ENCODE measurements at regions not wholly inside any gene's neighbourhood (a gene's known extent, or its start where the extent isn't known, plus 50 kb on each side); places are given as distances from the start of the nearest gene placed in this dataset.

DNA sequence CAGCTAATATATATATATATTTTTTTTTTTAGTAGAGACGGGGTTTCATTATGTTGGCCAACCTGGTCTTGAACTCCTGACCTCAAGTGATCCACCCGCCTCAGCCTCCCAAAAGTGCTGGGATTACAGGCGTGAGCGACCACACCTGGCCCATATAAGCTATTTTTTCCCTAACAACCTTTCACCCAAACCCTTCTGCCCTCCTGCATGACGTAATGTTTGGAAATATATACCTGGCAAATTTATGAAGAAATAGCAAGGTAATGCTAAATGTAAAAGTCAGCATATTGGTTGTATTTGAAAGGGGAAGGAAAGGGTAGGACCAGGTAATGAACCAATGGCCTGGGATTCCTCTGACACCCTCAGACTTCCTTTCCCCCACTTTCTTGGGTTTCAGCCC lies 325.5 kb upstream of the ARID1B start:
- in situ Hi-C loops (cut with MboI; ENCODE audit: low sequenced_read_pairs) (no loop called here), dilution Hi-C loops (cut with HindIII; ENCODE audit: low sequenced_read_pairs, unreplicated experiment) (no loop called here), intact Hi-C loops (cut with micrococcal nuclease) (no loop called here)
- no peak overlapping the region for H3K56ac ChIP-seq (ENCODE audit: extremely low read depth, insufficient read depth, low read length)
- H3K27ac ChIP-seq (ENCODE audit: insufficient read depth, low read length) = no peak overlapping the region
- no peak overlapping the region for H2BK120ac ChIP-seq (ENCODE audit: low read depth, low read length)
- ATAC-seq (ENCODE audit: low read depth) (no peak), DNase-seq (no peak)
- H3K23ac ChIP-seq (ENCODE audit: low read depth, low read length) = no peak overlapping the region
- H4K8ac ChIP-seq (ENCODE audit: low read depth in 2 of 2, low read length in 2 of 2) = no peak overlapping the region
- no TSS peak for BruUV-seq (replicated peaks)
- H2AK5ac ChIP-seq (ENCODE audit: low read depth, low read length) = no peak overlapping the region
- no CpG with 5 or more reads among the region's 5 CpGs for WGBS, 2 experiments (ENCODE audit: extremely low coverage in 2 of 2, insufficient read length in 1 of 2)
- H4K20me1 ChIP-seq (ENCODE audit: insufficient read depth, low read length) = no peaks in the 10 kb centered on the region
- H3K14ac ChIP-seq (replicated peaks; ENCODE audit: low read depth, low read length) = no peak overlapping the region
- no peaks in the 10 kb centered on the region for H3K9me3 ChIP-seq (ENCODE audit: control insufficient read depth, insufficient read depth, low read length)
- TF ChIP-seq CEBPB (IDR thresholded peaks at IDR 0.05; ENCODE audit: low read depth, low read length) (no peak), RCOR1 (IDR thresholded peaks at IDR 0.05; ENCODE audit: insufficient replicate concordance, low read length) (no peak), RFX5 (IDR thresholded peaks at IDR 0.05; ENCODE audit: low read depth, low read length) (no peak), RAD21 (IDR thresholded peaks at IDR 0.05; ENCODE audit: low read length) (no peak), MAZ (IDR thresholded peaks at IDR 0.05; ENCODE audit: borderline replicate concordance, low read depth, low read length) (no peak), CHD1 (IDR thresholded peaks at IDR 0.05; ENCODE audit: low read depth, low read length) (no peak)
- TF ChIP-seq, protein P1, sequence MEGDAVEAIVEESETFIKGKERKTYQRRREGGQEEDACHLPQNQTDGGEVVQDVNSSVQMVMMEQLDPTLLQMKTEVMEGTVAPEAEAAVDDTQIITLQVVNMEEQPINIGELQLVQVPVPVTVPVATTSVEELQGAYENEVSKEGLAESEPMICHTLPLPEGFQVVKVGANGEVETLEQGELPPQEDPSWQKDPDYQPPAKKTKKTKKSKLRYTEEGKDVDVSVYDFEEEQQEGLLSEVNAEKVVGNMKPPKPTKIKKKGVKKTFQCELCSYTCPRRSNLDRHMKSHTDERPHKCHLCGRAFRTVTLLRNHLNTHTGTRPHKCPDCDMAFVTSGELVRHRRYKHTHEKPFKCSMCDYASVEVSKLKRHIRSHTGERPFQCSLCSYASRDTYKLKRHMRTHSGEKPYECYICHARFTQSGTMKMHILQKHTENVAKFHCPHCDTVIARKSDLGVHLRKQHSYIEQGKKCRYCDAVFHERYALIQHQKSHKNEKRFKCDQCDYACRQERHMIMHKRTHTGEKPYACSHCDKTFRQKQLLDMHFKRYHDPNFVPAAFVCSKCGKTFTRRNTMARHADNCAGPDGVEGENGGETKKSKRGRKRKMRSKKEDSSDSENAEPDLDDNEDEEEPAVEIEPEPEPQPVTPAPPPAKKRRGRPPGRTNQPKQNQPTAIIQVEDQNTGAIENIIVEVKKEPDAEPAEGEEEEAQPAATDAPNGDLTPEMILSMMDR (conservative IDR thresholded peaks at IDR 0.05; ENCODE audit: low read depth, low read length) = no peak
- TF ChIP-seq, protein P2, sequence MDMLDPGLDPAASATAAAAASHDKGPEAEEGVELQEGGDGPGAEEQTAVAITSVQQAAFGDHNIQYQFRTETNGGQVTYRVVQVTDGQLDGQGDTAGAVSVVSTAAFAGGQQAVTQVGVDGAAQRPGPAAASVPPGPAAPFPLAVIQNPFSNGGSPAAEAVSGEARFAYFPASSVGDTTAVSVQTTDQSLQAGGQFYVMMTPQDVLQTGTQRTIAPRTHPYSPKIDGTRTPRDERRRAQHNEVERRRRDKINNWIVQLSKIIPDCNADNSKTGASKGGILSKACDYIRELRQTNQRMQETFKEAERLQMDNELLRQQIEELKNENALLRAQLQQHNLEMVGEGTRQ (IDR thresholded peaks at IDR 0.05; ENCODE audit: low read depth, low read length) = no peak
- H3K36me3 ChIP-seq (ENCODE audit: control insufficient read depth, insufficient read depth, low read length) = no peaks in the 10 kb centered on the region
- no peak overlapping the region for H3K4me2 ChIP-seq (ENCODE audit: low read depth, low read length)
- H3K4me1 ChIP-seq (ENCODE audit: control insufficient read depth, insufficient read depth, low read length) = no peaks in the 10 kb centered on the region
- no peaks in the 10 kb centered on the region for H3K9me1 ChIP-seq (ENCODE audit: insufficient read depth, low read length)
- H2BK20ac ChIP-seq (ENCODE audit: low read depth, low read length) = no peak overlapping the region
- no peak overlapping the region for H3K9ac ChIP-seq (ENCODE audit: low read depth, low read length)
- CTCF ChIA-PET = no interaction called here
- no peaks in the 10 kb centered on the region for H3K27me3 ChIP-seq (ENCODE audit: control insufficient read depth, insufficient read depth, low read length)
- H3K18ac ChIP-seq (ENCODE audit: low read depth, low read length) = no peak overlapping the region
- no peaks in the 10 kb centered on the region for H3K79me1 ChIP-seq (ENCODE audit: low read depth in 1 of 2, low read length in 2 of 2)
- H4K5ac ChIP-seq (ENCODE audit: low read depth, low read length) = no peak overlapping the region
- no peak overlapping the region for H3K4ac ChIP-seq (ENCODE audit: low read depth, low read length)
- no peak overlapping the region for H2BK5ac ChIP-seq (ENCODE audit: low read depth, low read length, poor library complexity, severe bottlenecking)
- POLR2A ChIA-PET (ENCODE audit: unreplicated experiment) = no interaction called here
- no peak overlapping the region for H2BK15ac ChIP-seq (ENCODE audit: low read depth, low read length)
- no peak overlapping the region for H3K4me3 ChIP-seq (ENCODE audit: insufficient read depth, low read depth, low read length)
- no peak overlapping the region for H4K91ac ChIP-seq (ENCODE audit: insufficient read depth, low read depth, low read length)
- no peak overlapping the region for H2AK9ac ChIP-seq (replicated peaks; ENCODE audit: low read depth, low read length, poor library complexity)
- H2AFZ ChIP-seq (replicated peaks; ENCODE audit: low read length, poor library complexity) = no peak overlapping the region
